Activated B cell treated with CpG ODN at 0.5 μM for 24 hours (primary cell): ENCODE measurements at regions not wholly inside any gene's neighbourhood (a gene's known extent, or its start where the extent isn't known, plus 50 kb on each side); places are given as distances from the start of the nearest gene placed in this dataset.
A peak's percentile ranks its signal among the peaks of the same experiment; 100 is the strongest.

Source experiments
- ATAC-seq: fragments of 200-7000 bp; cut with Tn5 transposase; one replicate; pipeline ENCODE4 v1.10.0; 2021; ENCODE audit warnings: low read depth, mild to moderate bottlenecking, moderate library complexity
- CTCF ChIA-PET: fragments of 350-600 bp; sonication (Branson Sonifier 250); formaldehyde crosslinking; loops from one replicate; lab custom pipeline; 2021; ENCODE audit warnings: antibody characterized with exemption; lab: Charles Lee
- POLR2A ChIA-PET: fragments of 350-600 bp; sonication (Branson Sonifier 250); formaldehyde crosslinking; loops from one replicate; lab custom pipeline; 2021; ENCODE audit warnings: antibody characterized with exemption; lab: Charles Lee
- DNase-seq: peaks from one replicate; pipeline ENCODE4 v3.0.0; 2022
- H3K27ac Mint-ChIP-seq: one replicate; pipeline ENCODE4 v1.8.0; 2020; ENCODE audit warnings: mixed read lengths
- H3K27me3 Mint-ChIP-seq: one replicate; pipeline ENCODE4 v1.8.0; 2021; ENCODE audit warnings: mixed read lengths
- H3K36me3 Mint-ChIP-seq: one replicate; pipeline ENCODE4 v1.8.0; 2021; ENCODE audit warnings: low read depth, mixed read lengths
- H3K4me1 Mint-ChIP-seq: one replicate; pipeline ENCODE4 v1.8.0; 2021; ENCODE audit warnings: mixed read lengths
- H3K4me3 Mint-ChIP-seq: one replicate; pipeline ENCODE4 v1.8.0; 2020; ENCODE audit warnings: mild to moderate bottlenecking, mixed read lengths
- H3K9me3 Mint-ChIP-seq: one replicate; pipeline ENCODE4 v1.8.0; 2020; ENCODE audit warnings: mixed read lengths
- CTCF ChIP-seq: fragments of 200-600 bp; IDR thresholded peaks from one replicate; pipeline ENCODE4 v1.8.0; 2022; ENCODE audit warnings: antibody characterized with exemption, mild to moderate bottlenecking
- intact Hi-C: fragments of 100-400 bp; cut with micrococcal nuclease; formaldehyde crosslinking; loops from one replicate; pipeline ENCODE4 v1.15.1; 2024

GRCh38 chr2:234318361-234318760, 178.5 kb downstream of the ARL4C start:
- Mint-ChIP-seq H3K27me3 (peaks cover 15% of the 10 kb centered on the region), H3K4me1 (peaks cover 4% of the 10 kb centered on the region), H3K4me3 (no peak overlapping the region), H3K9me3 (peaks cover 3% of the 10 kb centered on the region), H3K36me3 (no peaks in the 10 kb centered on the region), H3K27ac (no peak overlapping the region)
- no peak for ATAC-seq
- intact Hi-C loops, result no loop called here
- ChIA-PET CTCF (no interaction called here), POLR2A (no interaction called here)
- DNase-seq, result no peak
- TF ChIP-seq CTCF, result no peak

GRCh38 chr2:234313558-234313957, 183.3 kb downstream of the ARL4C start:
- intact Hi-C loops, result no loop called here
- H3K36me3 Mint-ChIP-seq, result no peaks in the 10 kb centered on the region
- no peak for TF ChIP-seq CTCF
- DNase-seq (no peak), ATAC-seq (no peak)
- H3K4me1 Mint-ChIP-seq, result peaks cover 19% of the 10 kb centered on the region
- CTCF ChIA-PET, result no interaction called here
- no peak overlapping the region for H3K27ac Mint-ChIP-seq
- peaks cover 16% of the 10 kb centered on the region for H3K27me3 Mint-ChIP-seq
- H3K9me3 Mint-ChIP-seq, result peaks cover 3% of the 10 kb centered on the region
- H3K4me3 Mint-ChIP-seq, result no peak overlapping the region
- POLR2A ChIA-PET, result no interaction called here

- Mint-ChIP-seq H3K27me3 (peaks cover 28% of the 10 kb centered on the region), H3K27ac (peak overlapping the region; percentile 14), H3K36me3 (no peaks in the 10 kb centered on the region), H3K4me3 (no peak overlapping the region), H3K9me3 (no peaks in the 10 kb centered on the region), H3K4me1 (peaks cover 35% of the 10 kb centered on the region)
- no peak for TF ChIP-seq CTCF
- ChIA-PET CTCF (interaction anchor here (1.8 kb wide), 1 partner anchor 22 kb away, joined by 4 read pairs; no protein-coding TSS in a partner anchor), POLR2A (interaction anchor here (1.8 to 3.4 kb wide), 3 partner anchors 19 to 186 kb away, joined by 8 to 39 read pairs (median 24); partner anchors contain the start of gene ARL4C)
- DNase-seq, result no peak
- ATAC-seq, result no peak
- intact Hi-C loops, result no loop called here
Measured at GRCh38 chr2:234310166-234310565, 186.7 kb downstream of the ARL4C start.

- peaks cover 33% of the 10 kb centered on the region for H3K27me3 Mint-ChIP-seq
- no peaks in the 10 kb centered on the region for H3K36me3 Mint-ChIP-seq
- no peak for ATAC-seq
- no peaks in the 10 kb centered on the region for H3K9me3 Mint-ChIP-seq
- H3K4me3 Mint-ChIP-seq, result peak overlapping the region; percentile 50
- peaks cover 35% of the 10 kb centered on the region for H3K4me1 Mint-ChIP-seq
- ChIA-PET POLR2A (interaction anchor here (0.6 to 3.4 kb wide), 10 partner anchors 18 to 265 kb away, joined by 3 to 39 read pairs (median 8); partner anchors contain the start of gene ARL4C), CTCF (interaction anchor here (1.0 to 1.8 kb wide), 6 partner anchors 20 to 188 kb away, joined by 3 to 6 read pairs (median 4); partner anchors contain the start of gene ARL4C)
- TF ChIP-seq CTCF, result no peak
- DNase-seq, result no peak
- intact Hi-C loops, result loop anchor here (1.0 to 2.0 kb wide), 6 partner anchors 101 to 191 kb away; no protein-coding TSS in a partner anchor
- peak overlapping the region; percentile 74 for H3K27ac Mint-ChIP-seq
Measured at GRCh38 chr2:234309431-234309830, 187.4 kb downstream of the ARL4C start.

- Mint-ChIP-seq H3K4me3 (peak overlapping the region; percentile 50), H3K4me1 (peaks cover 35% of the 10 kb centered on the region), H3K27ac (peak overlapping the region; percentile 74), H3K36me3 (no peaks in the 10 kb centered on the region), H3K9me3 (no peaks in the 10 kb centered on the region), H3K27me3 (peaks cover 33% of the 10 kb centered on the region)
- intact Hi-C loops, result loop anchor here (1.0 to 2.0 kb wide), 8 partner anchors 19 to 191 kb away; no protein-coding TSS in a partner anchor
- TF ChIP-seq CTCF, result no peak
- DNase-seq, result peak; percentile 43
- ChIA-PET CTCF (interaction anchor here (1.0 to 2.2 kb wide), 8 partner anchors 16 to 192 kb away, joined by 3 to 6 read pairs (median 4); partner anchors contain the start of gene ARL4C), POLR2A (interaction anchor here (0.5 to 3.4 kb wide), 11 partner anchors 17 to 266 kb away, joined by 3 to 39 read pairs (median 7); partner anchors contain the start of gene ARL4C)
- ATAC-seq, result peak; percentile 93
Measured at GRCh38 chr2:234308813-234309195, 188.1 kb downstream of the ARL4C start.
